ENCODE measurements at regions not wholly inside any gene's neighbourhood (a gene's known extent, or its start where the extent isn't known, plus 50 kb on each side); places are given as distances from the start of the nearest gene placed in this dataset.
"Not testable (repeated sequence)": the region's sequence is repeated elsewhere in the genome, so short reads cannot be mapped to it uniquely, and the experiment has no call there.

GRCh38 chr6:114816678-114817077 is 473.9 kb upstream of the HS3ST5 start:
- no peak for DNase-seq
- Mint-ChIP-seq H3K4me1 (no peaks in the 10 kb centered on the region), H3K4me3 (no peak overlapping the region), H3K27me3 (ENCODE audit: low read depth, poor library complexity) (peaks cover 5% of the 10 kb centered on the region), H3K9me3 (peaks cover 4% of the 10 kb centered on the region), H3K27ac (no peak overlapping the region), H3K36me3 (ENCODE audit: low read depth) (no peaks in the 10 kb centered on the region)
- TF ChIP-seq CTCF (IDR thresholded peaks at IDR 0.05): no peak

- no peak for TF ChIP-seq CTCF (IDR thresholded peaks at IDR 0.05)
- no peaks in the 10 kb centered on the region for H3K4me1 Mint-ChIP-seq
Observed at GRCh38 chr6:114810468-114810867, 467.6 kb upstream of the HS3ST5 start.

GRCh38 chr6:114805426-114805825 is 462.6 kb upstream of the HS3ST5 start:
- H3K27me3 Mint-ChIP-seq (ENCODE audit: low read depth, poor library complexity); H3K4me1 Mint-ChIP-seq; H3K36me3 Mint-ChIP-seq (ENCODE audit: low read depth); DNase-seq; H3K4me3 Mint-ChIP-seq; H3K27ac Mint-ChIP-seq: not testable (repeated sequence)
- H3K9me3 Mint-ChIP-seq: peaks cover 32% of the 10 kb centered on the region

More at GRCh38 chr6:114810468-114810867, 467.6 kb upstream of the HS3ST5 start:
- no peaks in the 10 kb centered on the region for H3K36me3 Mint-ChIP-seq (ENCODE audit: low read depth)
- no peak for DNase-seq
- H3K4me3 Mint-ChIP-seq: no peak overlapping the region
- H3K27me3 Mint-ChIP-seq (ENCODE audit: low read depth, poor library complexity): no peaks in the 10 kb centered on the region
- no peak overlapping the region for H3K27ac Mint-ChIP-seq
- peaks cover 13% of the 10 kb centered on the region for H3K9me3 Mint-ChIP-seq

GRCh38 chr6:114796576-114796975 is 453.8 kb upstream of the HS3ST5 start:
- H3K4me3 Mint-ChIP-seq: no peak overlapping the region
- no peaks in the 10 kb centered on the region for H3K9me3 Mint-ChIP-seq
- H3K4me1 Mint-ChIP-seq: peaks cover 7% of the 10 kb centered on the region
- no peak for TF ChIP-seq CTCF (IDR thresholded peaks at IDR 0.05)
- no peaks in the 10 kb centered on the region for H3K36me3 Mint-ChIP-seq (ENCODE audit: low read depth)
- DNase-seq: no peak
- no peak overlapping the region for H3K27ac Mint-ChIP-seq
- H3K27me3 Mint-ChIP-seq (ENCODE audit: low read depth, poor library complexity): no peaks in the 10 kb centered on the region

GRCh38 chr6:114793428-114793827 is 450.6 kb upstream of the HS3ST5 start:
- H3K4me3 Mint-ChIP-seq: no peak overlapping the region
- no peak for DNase-seq
- peaks cover 7% of the 10 kb centered on the region for H3K4me1 Mint-ChIP-seq
- TF ChIP-seq CTCF (IDR thresholded peaks at IDR 0.05): no peak
- H3K27ac Mint-ChIP-seq: peak overlapping the region; percentile 47
- H3K36me3 Mint-ChIP-seq (ENCODE audit: low read depth): no peaks in the 10 kb centered on the region
- no peaks in the 10 kb centered on the region for H3K9me3 Mint-ChIP-seq
- H3K27me3 Mint-ChIP-seq (ENCODE audit: low read depth, poor library complexity): no peaks in the 10 kb centered on the region

GRCh38 chr6:114785235-114786127 is 442.7 kb upstream of the HS3ST5 start:
- Mint-ChIP-seq H3K4me1 (no peaks in the 10 kb centered on the region), H3K27ac (no peak overlapping the region), H3K9me3 (peaks cover 8% of the 10 kb centered on the region), H3K36me3 (ENCODE audit: low read depth) (no peaks in the 10 kb centered on the region), H3K27me3 (ENCODE audit: low read depth, poor library complexity) (no peaks in the 10 kb centered on the region), H3K4me3 (no peak overlapping the region)
- no peak for TF ChIP-seq CTCF (IDR thresholded peaks at IDR 0.05)
- DNase-seq: no peak
